IgD-negative memory B cell (primary cell): ENCODE measurements at regions not wholly inside any gene's neighbourhood (a gene's known extent, or its start where the extent isn't known, plus 50 kb on each side); places are given as distances from the start of the nearest gene placed in this dataset.

ENCODE experiments used
- H3K27ac Mint-ChIP-seq, 3 donors: one replicate each; pipeline ENCODE4 v1.8.0; 2020 to 2022; ENCODE audit warnings: mild to moderate bottlenecking in 3 of 3, mixed read lengths in 3 of 3, moderate library complexity in 1 of 3
- H3K27me3 Mint-ChIP-seq: one replicate; pipeline ENCODE4 v1.8.0; 2021; ENCODE audit warnings: mixed read lengths
- H3K36me3 Mint-ChIP-seq: one replicate; pipeline ENCODE4 v1.8.0; 2020; ENCODE audit warnings: mild to moderate bottlenecking, mixed read lengths
- H3K4me1 Mint-ChIP-seq, 3 donors: one replicate each; pipeline ENCODE4 v1.8.0; 2020 to 2022; ENCODE audit warnings: mixed read lengths in 3 of 3, mild to moderate bottlenecking in 1 of 3
- H3K4me3 Mint-ChIP-seq, 4 donors: one replicate each; pipeline ENCODE4 v1.8.0; 2020 to 2022; ENCODE audit warnings: mild to moderate bottlenecking in 4 of 4, mixed read lengths in 4 of 4, moderate library complexity in 3 of 4
- H3K9me3 Mint-ChIP-seq, 3 donors: one replicate each; pipeline ENCODE4 v1.8.0; 2020 to 2021; ENCODE audit warnings: mixed read lengths in 3 of 3, mild to moderate bottlenecking in 1 of 3

DNA sequence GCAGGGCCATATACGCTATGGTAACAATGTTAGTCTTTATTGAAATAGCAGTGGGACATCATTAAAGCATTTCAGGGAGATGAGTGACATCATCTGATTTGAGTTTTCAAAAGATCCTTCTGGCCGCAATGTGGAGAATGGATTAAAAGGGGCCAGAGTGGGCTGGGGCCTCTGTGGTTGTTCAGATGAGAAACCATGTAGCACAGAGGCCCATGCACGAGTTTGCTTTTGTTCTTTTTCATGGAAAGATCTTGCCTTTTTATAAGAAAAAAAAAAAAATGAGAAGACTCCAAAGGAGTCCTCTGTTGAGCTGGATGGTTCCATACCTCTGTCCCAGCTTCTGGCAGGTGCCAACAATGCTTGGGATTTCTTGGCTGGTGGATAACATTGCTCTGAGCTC is 173.5 kb upstream of the SPRY4 start:
- Mint-ChIP-seq H3K36me3 (peaks cover 3% of the 10 kb centered on the region), H3K4me1 (no peaks in the 10 kb centered on the region), H3K27me3 (peaks cover 5% of the 10 kb centered on the region), H3K27ac (peak overlapping the region in 1 of 3 donors; percentile 25), H3K9me3 (peaks cover 0 to 2% (median 0%) of the 10 kb centered on the region in 3 donors), H3K4me3 (no peak overlapping the region)

DNA sequence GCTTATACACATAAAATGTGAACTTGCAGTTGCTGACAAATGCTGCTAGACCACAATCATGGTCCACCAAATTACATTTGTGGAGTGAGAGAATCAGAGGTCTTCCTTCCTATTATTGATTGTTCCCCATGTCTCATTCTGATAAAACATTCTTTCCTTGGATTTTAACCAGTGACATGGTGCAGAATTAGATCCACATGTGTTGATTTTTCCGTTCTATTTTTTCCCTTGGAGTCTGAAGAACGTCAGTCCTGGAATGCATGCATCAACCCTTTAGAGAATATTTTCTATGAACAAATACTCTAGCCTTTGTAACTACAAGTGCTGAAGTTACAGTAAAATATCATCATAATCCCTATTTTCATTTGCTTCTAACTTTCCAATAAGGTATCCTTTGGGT is 170.7 kb upstream of the SPRY4 start:
- Mint-ChIP-seq H3K36me3 (peaks cover 3% of the 10 kb centered on the region), H3K27ac (peak overlapping the region in 1 of 3 donors; percentile 35), H3K4me1 (no peaks in the 10 kb centered on the region), H3K27me3 (peaks cover 1% of the 10 kb centered on the region), H3K9me3 (peaks cover 0 to 4% (median 0%) of the 10 kb centered on the region in 3 donors), H3K4me3 (no peak overlapping the region)

DNA sequence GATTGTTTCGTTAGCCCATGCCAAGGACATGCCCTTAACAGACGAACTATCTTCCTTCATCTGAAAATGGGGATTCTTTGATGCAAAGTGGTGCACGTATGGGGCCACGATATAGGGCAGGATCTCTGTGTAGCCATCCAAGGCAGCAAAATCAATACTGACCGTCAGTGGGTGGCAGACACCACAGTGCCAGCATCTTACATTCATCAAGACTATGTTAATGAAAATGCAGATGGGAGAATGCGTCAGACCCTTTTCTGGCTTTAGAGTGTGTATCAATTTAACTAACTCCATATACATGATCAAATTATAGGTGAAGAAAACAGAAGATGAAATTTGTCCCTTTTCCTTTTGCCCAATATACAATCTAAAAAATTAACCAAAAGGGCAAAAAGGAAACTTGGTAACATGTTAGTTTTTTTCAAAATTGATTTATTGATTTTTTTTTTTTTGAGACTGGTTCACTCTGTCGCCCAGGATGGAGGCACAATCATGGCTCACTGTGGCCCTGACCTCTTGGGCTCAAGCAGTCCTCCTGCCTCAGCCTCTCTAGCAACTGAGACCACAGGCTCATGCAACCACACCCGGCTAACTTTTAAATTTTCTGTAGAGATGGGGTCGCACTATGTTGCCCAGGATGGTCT is 169.2 kb upstream of the SPRY4 start:
- H3K27ac Mint-ChIP-seq: no peak overlapping the region
- H3K4me3 Mint-ChIP-seq: no peak overlapping the region
- no peaks in the 10 kb centered on the region for H3K27me3 Mint-ChIP-seq
- H3K4me1 Mint-ChIP-seq: no peaks in the 10 kb centered on the region
- peaks cover 2% of the 10 kb centered on the region for H3K36me3 Mint-ChIP-seq
- H3K9me3 Mint-ChIP-seq: peaks cover 0 to 4% (median 0%) of the 10 kb centered on the region in 3 donors

DNA sequence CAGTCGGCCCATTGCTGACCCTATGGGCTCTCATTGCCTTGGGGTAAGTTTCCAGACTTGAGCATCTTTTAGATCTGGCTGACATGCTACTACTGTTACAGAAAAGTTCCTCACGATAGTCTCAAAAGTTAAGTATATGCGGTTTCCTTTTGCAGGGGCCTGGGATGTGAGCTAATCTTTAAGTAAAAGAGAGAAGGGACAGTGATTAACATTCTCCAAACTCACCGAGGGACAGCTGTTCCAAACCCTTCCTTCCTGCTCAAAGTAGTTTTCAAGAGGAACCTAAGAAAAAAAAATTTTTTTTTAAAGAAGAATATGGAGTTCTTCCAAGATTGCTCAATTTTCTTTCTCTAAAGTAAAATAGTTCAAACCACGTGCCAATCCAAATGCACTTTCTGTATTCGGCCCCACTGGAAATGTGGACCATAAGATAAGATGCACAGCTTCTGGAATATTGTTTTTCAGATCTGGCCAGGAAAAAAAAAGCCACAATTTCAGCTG is 168.0 kb upstream of the SPRY4 start:
- no peak overlapping the region for H3K4me3 Mint-ChIP-seq
- H3K27me3 Mint-ChIP-seq: no peaks in the 10 kb centered on the region
- H3K4me1 Mint-ChIP-seq: no peaks in the 10 kb centered on the region
- peaks cover 2% of the 10 kb centered on the region for H3K36me3 Mint-ChIP-seq
- no peak overlapping the region for H3K27ac Mint-ChIP-seq
- H3K9me3 Mint-ChIP-seq: peaks cover 0 to 1% (median 0%) of the 10 kb centered on the region in 3 donors

DNA sequence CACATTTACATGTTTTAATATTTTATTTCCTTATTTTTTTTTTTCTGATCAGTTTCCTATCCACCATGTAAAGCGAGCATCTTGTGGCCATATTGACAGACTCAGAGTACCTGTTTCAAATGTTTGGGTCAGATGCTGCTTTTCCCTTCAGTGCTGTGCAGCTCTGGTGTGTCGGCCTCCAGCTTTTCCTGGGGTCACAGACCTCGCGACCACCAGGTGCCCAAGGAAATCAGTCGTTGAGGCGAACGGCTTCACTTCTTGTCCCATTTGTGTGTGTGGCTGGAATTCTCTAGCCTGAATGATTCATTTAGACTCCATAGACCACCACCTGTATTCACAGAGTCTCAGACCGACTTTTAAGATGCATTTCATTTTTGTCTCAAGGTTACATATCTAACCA is 166.9 kb upstream of the SPRY4 start:
- H3K4me3 Mint-ChIP-seq: no peak overlapping the region
- H3K4me1 Mint-ChIP-seq: no peaks in the 10 kb centered on the region
- no peak overlapping the region for H3K27ac Mint-ChIP-seq
- H3K27me3 Mint-ChIP-seq: no peaks in the 10 kb centered on the region
- peaks cover 2% of the 10 kb centered on the region for H3K36me3 Mint-ChIP-seq
- peaks cover 0 to 3% (median 0%) of the 10 kb centered on the region in 3 donors for H3K9me3 Mint-ChIP-seq

DNA sequence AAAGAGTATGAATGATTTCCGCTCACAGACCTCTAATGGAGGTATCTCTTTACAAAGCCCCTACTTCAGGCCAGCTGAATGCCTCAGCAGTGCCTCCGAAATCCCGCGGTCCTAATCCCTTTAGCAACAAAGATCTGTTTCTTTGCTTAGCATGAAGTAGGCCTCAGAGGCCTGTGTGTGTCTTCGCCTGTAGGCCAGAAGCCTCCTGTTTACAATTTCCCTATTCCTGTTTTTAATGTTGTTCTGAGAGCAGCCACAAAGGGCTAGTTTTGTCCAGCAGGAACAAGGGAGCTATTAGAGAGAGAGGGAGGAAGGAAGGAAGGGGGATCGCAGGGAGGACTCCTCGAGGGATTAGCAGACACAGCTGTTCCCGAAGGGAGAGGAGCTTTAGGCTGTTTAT is 166.4 kb upstream of the SPRY4 start:
- Mint-ChIP-seq H3K4me3 (no peak overlapping the region), H3K27ac (no peak overlapping the region), H3K27me3 (peaks cover 3% of the 10 kb centered on the region), H3K9me3 (peaks cover 0 to 3% (median 0%) of the 10 kb centered on the region in 3 donors), H3K4me1 (no peaks in the 10 kb centered on the region), H3K36me3 (peaks cover 2% of the 10 kb centered on the region)

DNA sequence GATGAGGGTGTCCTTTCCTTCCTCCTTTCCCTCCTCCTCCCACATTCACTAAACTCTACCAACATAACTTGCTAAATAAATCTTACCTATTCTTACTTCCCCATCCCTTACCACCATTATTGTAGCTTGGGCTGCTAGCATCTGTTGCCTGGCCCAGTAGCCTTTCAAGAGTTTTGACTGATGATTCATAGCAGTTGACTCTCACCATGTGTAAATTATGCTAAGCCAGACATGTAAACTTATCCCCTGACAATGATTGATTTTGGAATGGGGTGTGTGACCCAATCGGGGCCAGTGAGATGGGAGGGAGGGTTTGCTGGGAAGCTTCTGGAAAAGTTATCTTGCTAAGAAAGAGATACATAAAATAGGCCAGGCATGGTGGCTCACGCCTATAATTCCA is 161.8 kb upstream of the SPRY4 start:
- Mint-ChIP-seq H3K36me3 (peaks cover 2% of the 10 kb centered on the region), H3K4me1 (no peaks in the 10 kb centered on the region), H3K4me3 (no peak overlapping the region), H3K27ac (no peak overlapping the region), H3K27me3 (peaks cover 11% of the 10 kb centered on the region), H3K9me3 (peaks cover 2 to 10% (median 9%) of the 10 kb centered on the region in 3 donors)

DNA sequence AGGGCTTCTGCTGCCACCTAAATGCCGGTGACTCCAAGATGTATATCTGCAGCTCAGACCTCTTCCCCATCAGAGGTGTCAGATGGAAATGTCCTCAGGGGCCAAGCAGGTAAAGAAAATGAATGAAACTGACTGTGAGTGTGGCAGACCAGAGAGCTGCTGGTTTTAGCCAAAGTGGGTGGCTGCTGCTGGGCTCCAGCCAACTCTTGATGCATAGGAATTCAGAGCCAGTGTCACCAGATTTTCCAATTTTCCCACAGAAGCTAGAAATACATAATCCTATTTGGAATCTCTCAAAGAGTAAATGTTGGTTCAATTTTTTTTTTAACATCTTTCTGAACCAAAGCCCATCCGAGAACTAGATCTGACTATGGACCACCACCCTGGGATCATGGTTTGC is 161.2 kb upstream of the SPRY4 start:
- H3K4me1 Mint-ChIP-seq: no peaks in the 10 kb centered on the region
- no peaks in the 10 kb centered on the region for H3K36me3 Mint-ChIP-seq
- H3K9me3 Mint-ChIP-seq: peaks cover 2 to 11% (median 9%) of the 10 kb centered on the region in 3 donors
- peaks cover 11% of the 10 kb centered on the region for H3K27me3 Mint-ChIP-seq
- H3K27ac Mint-ChIP-seq: no peak overlapping the region
- H3K4me3 Mint-ChIP-seq: no peak overlapping the region

DNA sequence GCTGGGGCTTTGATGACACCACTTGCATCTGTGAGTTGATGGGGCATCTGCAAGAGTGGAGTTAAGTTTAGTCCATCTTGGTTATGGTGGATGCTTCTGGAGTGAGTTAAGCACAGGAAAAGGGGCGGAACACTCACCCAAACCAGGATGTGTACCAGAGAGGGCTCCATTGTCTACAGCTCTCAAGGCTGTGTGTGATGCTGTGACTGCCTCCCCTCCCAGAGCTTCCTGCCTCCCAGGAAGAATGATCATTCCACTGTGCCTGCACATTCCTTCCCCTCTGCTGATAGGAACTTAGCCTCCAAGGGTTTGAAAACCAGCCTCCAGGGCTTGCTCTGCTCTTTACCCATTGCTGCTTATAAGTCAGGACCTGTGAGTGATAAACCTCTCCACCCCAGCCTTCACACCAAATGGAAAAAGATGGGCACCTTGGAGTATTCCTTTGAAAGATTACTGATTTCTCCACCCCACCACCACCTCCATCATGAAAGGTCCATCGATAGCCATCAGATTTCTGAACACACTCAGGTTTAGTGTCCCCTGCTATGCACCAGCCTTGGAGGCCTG is 160.1 kb upstream of the SPRY4 start:
- H3K27ac Mint-ChIP-seq: no peak overlapping the region
- no peaks in the 10 kb centered on the region for H3K36me3 Mint-ChIP-seq
- H3K4me1 Mint-ChIP-seq: no peaks in the 10 kb centered on the region
- H3K9me3 Mint-ChIP-seq: peaks cover 2 to 11% (median 9%) of the 10 kb centered on the region in 3 donors
- peaks cover 12% of the 10 kb centered on the region for H3K27me3 Mint-ChIP-seq
- no peak overlapping the region for H3K4me3 Mint-ChIP-seq

DNA sequence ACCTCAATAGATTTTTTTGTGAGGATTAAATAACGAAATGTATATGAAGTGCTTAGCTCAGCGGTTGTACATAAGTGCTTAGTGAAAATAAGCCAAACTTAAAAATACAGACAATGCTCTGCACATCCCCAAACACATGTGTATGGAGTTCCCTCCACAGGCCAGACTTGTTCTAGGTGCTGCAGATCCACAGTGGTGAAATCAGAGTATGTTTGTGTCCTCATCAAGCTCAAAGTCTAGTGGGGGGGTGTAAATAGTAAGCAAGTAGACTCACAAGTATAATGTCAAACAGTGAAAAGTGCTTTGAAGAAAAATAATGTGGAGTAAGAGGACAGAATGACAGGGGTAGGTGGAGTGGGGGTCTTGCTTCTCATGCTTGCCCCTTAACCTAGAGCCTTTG is 157.4 kb upstream of the SPRY4 start:
- Mint-ChIP-seq H3K4me3 (no peak overlapping the region), H3K27ac (no peak overlapping the region), H3K9me3 (peaks cover 4 to 18% (median 13%) of the 10 kb centered on the region in 3 donors), H3K4me1 (no peaks in the 10 kb centered on the region), H3K36me3 (peaks cover 3% of the 10 kb centered on the region), H3K27me3 (peaks cover 17% of the 10 kb centered on the region)

DNA sequence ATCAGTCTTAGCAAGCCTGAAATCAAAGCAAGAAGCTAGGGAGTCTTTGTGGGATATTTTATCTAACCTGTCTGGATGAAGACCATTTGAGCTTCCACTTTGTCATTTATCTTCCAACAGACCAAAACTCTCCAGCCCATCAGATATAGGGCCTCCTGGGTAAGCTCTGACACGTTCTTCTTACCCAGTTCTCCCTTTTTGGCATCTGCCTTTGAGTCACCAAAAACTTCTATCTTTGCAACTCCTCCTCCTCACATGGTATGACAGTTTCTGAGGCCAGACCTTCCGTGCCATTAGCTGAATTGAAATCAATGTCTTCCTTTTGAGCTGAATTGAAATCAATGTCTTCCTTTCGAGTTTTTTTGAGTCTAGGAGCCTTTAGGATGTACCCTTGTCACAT is 156.6 kb upstream of the SPRY4 start:
- Mint-ChIP-seq H3K4me3 (no peak overlapping the region), H3K9me3 (peaks cover 4 to 18% (median 13%) of the 10 kb centered on the region in 3 donors), H3K4me1 (no peaks in the 10 kb centered on the region), H3K27me3 (peaks cover 15% of the 10 kb centered on the region), H3K27ac (no peak overlapping the region), H3K36me3 (peaks cover 3% of the 10 kb centered on the region)

DNA sequence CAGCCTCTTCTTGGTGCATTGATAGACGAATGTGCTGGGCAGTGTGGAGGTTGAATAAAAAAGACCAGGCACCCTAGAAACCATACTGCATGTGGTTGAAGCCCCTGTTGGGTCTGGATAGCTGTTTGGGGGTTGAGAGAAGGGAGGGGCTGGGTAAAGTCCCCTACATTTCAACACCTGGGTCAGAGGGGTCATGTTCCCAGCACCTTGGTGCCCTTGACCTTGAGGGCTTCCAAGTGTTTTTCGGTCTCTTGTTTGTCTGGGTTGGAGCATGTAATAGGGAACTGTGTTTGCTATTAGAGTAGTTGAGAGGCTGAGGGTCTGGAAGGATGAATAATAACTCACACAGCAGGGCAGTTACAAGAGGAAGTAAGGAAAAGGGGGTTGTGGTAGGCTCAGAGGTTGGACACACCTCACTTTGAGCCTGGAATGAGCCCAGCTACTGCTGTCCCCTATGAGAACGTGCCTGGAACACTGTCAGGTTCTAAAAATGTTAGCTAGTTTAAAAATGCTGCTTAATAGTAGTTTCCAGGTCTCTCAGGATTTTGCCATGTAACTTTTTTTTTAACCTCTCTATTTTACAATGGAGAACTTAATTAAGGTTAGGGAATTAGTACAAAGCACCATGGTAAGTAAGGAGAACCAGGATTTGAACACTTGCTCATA is 155.2 kb upstream of the SPRY4 start:
- Mint-ChIP-seq H3K27ac (no peak overlapping the region), H3K9me3 (peaks cover 4 to 10% (median 8%) of the 10 kb centered on the region in 3 donors), H3K4me1 (no peaks in the 10 kb centered on the region), H3K4me3 (no peak overlapping the region), H3K36me3 (peaks cover 3% of the 10 kb centered on the region), H3K27me3 (peaks cover 6% of the 10 kb centered on the region)

DNA sequence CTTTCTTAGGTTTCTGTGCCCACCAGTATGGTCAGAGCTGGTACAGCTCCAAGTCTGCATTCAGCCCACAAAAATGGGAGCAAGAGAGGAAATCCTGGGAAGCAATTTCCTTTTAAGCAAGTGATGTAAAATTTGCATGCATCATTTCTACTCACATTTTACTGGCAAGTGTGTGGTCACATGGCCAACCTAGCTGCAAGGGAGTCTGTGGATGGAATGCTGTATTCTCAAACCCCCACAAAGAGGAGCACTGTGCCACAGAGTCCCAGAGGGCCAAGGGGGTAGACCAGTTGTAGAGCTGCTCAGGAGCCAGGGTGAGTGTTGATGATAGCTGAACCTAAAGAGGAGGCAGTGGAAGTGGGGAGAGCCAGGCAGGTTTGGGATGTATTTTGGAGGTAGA is 154.3 kb upstream of the SPRY4 start:
- Mint-ChIP-seq H3K27ac (peak overlapping the region in 1 of 3 donors; percentile 35), H3K27me3 (peaks cover 6% of the 10 kb centered on the region), H3K9me3 (peaks cover 2 to 9% (median 8%) of the 10 kb centered on the region in 3 donors), H3K36me3 (peaks cover 3% of the 10 kb centered on the region), H3K4me3 (no peak overlapping the region), H3K4me1 (no peaks in the 10 kb centered on the region)

DNA sequence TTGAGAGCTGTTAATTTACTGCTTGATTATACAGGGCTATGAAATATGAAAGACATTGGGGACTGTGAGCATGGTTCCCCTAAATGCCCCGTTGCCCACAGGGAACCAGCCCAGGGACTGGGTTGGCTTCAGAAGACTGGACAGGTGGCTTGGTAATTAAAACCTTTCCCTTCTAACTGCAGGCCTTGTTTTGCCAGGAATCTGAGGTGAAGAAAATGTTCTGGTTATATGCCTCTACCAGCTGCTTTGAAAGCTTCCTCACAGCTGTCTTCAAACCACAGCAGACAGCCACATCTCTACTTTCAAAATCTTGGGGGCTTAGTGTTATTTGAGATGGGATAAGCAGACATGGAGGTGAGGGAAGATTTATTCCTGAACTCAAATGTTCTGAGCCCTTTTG is 153.3 kb upstream of the SPRY4 start:
- Mint-ChIP-seq H3K9me3 (peaks cover 2 to 9% (median 6%) of the 10 kb centered on the region in 3 donors), H3K36me3 (peaks cover 3% of the 10 kb centered on the region), H3K27me3 (peaks cover 6% of the 10 kb centered on the region), H3K27ac (no peak overlapping the region), H3K4me1 (no peaks in the 10 kb centered on the region), H3K4me3 (no peak overlapping the region)

DNA sequence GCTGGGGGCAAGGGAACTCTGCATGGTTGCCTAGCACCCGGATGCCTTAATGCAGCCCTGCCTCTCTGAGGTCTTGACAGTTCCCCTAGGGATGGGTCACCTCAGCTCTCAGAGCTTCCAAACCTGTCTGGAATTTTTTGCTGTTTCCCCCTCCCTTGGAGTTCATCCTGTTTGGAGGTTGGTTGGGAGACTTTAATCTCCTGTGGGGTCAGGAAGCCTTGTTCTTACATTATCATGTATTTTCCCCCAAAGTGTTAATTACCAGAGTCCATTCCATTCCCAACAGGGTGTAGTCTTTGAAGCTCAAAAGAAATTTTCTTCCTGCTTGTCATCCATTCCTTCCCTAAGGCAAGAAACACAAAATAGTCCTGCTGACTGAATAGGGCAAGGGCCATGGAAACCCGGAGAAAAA is 150.3 kb upstream of the SPRY4 start:
- H3K4me3 Mint-ChIP-seq: no peak overlapping the region

More for the DNA sequence above, 150.3 kb upstream of the SPRY4 start:
- Mint-ChIP-seq H3K36me3 (peaks cover 3% of the 10 kb centered on the region), H3K27me3 (peaks cover 4% of the 10 kb centered on the region), H3K27ac (no peak overlapping the region), H3K4me1 (no peaks in the 10 kb centered on the region), H3K9me3 (peaks cover 2 to 9% (median 4%) of the 10 kb centered on the region in 3 donors)
